Amniotic epithelial cell (primary cell): ENCODE measurements at regions not wholly inside any gene's neighbourhood (a gene's known extent, or its start where the extent isn't known, plus 50 kb on each side); places are given as distances from the start of the nearest gene placed in this dataset.
A peak's percentile ranks its signal among the peaks of the same experiment; 100 is the strongest.
"Not testable (repeated sequence)": the region's sequence is repeated elsewhere in the genome, so short reads cannot be mapped to it uniquely, and the experiment has no call there.

Experiments
- DNase-seq: peaks from one replicate; pipeline ENCODE4 v3.0.0-alpha.2; 2010; ENCODE audit warnings: low read depth

DNA sequence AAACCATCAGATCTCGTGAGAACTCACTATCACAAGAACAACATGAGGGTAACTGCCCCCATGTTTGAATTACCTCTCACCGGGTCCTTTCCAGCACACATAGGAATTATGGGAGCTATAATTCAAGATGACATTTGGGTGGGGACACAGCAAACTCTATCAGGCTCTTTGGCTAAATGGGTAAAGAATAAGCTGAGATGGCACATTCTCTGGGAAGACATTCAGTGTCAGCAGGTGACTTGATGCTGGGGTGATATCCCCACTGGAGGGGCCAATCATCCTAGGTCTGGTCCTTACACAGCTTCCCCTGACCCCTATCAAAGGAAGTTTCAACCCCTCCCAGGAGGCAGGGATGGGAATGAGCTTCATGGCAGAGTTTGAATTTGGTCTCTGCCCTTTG is 664.0 kb upstream of the EEF2KMT start:
- no peak for DNase-seq

DNA sequence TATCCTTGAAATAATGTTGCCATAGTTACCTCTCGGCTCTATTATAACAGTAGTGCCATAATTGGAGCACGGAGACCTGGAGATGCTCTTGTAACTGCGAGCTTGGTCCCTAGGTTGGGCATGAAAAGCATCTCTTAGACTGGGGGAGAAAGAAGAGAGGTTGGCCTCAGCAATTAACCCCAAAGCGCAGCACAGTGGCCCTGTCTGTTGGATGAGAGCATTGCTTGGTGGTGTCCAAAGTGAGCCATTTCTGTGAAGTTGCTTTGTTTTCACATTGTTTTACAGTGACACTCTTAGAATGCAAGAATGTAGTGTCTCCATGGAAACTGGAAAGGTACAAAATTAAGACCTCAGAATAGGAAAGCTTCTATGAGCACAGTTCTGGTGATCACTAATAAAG is 660.7 kb upstream of the EEF2KMT start:
- no peak for DNase-seq

DNA sequence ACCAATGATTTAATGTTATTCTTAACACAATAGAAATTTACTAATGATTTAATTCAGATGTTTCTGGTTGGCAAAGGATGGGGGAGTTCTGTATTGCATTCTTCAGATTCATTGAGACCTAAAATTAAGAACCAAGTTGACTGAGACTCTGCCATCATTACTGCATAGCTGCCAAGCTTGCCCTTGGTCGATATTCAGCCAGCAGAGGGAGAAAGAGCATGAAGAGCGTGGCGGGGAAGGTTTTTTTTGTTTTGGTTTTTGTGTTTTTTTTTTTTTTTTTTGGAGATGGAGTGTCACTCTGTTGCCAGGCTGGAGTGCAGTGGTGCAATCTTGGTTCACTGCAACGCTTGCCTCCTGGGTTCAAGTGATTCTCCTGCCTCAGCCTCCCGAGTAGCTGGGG is 659.4 kb upstream of the EEF2KMT start:
- no peak for DNase-seq

DNA sequence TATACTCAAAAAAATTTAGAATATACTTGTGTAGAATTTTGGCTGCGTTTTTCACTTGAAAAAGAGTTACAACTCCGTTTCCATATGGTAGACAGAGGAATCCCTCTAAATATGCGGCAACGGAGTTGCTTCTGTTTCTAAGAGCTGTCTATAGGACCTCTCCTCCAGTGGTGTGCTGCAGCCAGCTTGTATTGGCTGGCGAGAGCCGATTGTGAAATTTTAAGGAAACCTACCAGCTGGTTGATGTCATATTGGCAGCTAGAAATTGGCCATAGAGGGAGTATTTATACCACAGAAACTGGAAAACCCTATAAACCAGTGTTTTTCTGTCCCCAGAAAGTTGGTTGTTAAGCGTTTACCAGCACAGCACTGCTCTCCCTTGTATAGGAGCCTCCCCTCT is 655.8 kb upstream of the EEF2KMT start:
- no peak for DNase-seq

DNA sequence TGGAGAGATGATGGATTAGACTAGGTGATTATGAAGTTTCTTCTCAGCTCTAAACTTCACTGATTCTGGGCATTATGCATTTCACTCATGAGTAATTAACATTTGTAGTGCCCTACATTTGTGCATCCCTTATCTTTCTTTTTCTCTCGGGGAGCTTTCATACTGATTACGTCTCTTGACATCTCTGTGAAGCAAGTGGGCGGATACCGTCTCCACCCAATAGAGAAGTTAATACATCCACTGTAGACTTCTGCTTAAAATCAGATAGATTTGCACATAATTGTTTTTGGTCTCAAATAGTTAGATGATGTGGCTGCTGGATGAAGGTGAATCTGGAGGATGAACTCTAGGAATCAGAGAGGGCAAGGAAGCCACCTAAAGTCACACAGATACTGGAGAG is 653.6 kb upstream of the EEF2KMT start:
- DNase-seq: no peak

DNA sequence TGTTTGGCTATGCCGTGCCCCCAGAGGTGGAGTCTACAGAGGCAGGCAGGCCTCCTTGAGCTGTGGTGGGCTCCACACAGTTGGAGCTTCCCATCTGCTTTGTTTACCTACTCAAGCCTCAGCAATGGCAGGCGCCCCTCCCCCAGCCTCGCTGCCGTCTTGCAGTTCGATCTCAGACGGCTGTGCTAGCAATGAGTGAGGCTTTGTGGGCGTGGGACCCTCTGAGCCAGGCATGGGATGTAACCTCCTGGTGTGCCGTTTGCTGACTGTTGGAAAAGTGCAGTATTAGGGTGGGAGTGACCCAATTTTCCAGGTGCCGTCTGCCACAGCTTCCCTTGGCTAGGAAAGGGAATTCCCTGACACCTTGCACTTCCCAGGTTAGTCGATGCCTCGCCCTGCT is 652.8 kb upstream of the EEF2KMT start:
- not testable (repeated sequence) for DNase-seq

DNA sequence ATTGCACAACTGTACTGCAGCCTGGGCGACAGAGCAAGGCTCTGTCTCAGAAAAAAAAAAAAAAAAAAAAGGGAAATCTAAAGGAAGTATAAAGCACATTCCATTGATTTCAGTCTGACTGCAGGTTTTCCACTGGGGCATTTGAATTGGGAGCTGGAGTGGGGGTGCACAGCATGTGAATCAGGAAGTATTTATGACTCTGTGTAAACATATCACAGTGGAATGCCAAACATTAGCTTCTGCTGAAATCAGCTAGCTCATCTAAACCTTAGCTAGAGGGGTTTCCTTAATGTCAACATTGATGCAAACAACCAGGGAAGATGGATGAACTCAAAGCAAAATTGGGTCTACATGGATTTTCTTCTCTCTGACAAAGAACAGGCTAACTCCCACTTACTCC is 641.0 kb upstream of the EEF2KMT start:
- DNase-seq: no peak

DNA sequence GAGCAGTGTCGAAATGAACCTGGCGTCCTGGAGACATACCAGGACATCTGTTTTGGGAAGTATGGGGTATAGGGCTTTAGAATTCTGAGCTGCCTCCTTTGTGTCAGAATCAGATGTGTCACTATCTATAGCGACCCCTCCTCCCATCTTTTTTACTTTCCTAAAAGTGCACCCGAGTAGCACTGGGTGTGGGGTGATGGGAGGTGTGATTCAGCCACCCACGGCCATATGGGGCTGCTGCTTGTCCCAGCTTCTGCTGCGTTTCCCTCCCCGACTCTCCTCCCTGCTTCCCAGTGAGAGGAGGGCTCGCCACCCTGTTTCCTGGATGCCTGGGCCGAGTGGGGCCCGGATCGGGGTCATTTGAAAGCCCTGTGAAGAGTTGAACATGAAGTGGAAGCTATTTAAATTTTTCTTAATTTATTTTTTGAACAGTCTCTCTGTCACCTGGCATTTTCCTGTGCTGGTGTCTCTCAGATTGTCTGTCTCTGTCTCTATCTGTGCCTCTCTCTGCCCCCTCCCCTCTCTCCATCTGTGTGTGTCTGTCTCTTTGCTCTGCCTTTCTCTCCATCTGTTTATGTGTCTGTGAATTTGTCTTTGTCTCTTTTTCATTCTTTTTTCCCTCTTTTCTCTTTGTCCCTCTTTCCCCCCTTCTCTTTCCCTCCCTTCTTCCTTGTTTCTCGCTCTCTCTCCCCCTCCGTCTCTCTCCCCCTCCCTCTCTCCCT is 638.8 kb upstream of the EEF2KMT start:
- DNase-seq: no peak

DNA sequence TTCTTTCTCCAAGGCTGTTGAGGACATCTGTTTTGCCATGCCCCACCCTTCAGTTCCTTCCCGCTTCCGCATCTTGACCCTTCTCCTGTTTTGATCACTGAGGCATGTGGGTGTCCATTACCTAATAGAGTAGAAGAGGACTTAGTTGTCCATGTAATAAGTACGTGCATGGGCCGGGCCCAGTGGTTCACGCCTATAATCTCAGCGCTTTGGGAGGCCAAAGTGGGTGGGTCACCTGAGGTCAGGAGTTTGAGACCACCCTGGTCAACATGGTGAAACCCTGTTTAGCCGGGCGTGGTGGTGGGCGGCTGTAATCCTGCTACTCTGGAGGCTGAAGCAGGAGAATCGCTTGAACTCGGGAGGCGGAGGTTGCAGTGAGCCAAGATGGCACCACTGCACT is 637.8 kb upstream of the EEF2KMT start:
- DNase-seq: no peak

DNA sequence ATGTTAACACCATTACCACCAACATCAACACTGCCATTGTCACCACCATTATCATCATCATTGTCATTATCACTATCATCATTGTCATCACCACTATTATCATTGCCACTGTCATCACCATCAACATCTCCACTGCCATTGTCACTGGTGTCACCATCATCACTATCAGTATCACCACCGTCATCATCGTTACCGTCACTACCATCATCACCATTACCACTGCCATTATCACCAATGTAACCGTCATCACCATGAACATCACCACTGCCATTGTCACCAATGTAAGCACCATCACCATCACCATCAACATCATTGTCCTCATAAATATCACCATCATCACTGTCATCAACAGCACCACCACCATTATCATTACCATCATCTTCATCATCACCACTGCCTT is 633.2 kb upstream of the EEF2KMT start:
- DNase-seq: no peak

DNA sequence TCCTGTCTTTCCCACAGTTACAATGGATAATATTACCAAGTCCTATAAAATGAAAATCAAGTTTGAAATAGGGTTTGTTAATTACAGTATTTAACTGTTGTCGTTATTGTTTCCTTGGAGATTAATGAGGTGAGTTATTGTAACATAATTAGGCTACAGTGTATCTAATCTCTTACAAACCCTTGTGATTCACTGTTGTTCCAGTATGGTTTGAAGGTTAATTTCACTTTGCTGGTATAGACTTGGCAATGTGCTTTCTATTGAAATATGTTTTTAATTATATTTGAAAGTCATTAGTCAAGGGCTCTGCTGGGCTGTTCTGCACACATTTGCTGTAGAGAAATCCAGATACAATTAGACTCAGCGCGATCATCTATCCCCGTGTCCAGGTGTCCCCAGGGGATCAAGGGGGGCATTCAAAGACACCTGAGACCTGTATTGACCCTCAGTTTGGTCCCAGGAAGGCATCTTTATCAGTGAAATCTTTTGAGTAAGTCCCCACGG is 624.6 kb upstream of the EEF2KMT start:
- no peak for DNase-seq

DNA sequence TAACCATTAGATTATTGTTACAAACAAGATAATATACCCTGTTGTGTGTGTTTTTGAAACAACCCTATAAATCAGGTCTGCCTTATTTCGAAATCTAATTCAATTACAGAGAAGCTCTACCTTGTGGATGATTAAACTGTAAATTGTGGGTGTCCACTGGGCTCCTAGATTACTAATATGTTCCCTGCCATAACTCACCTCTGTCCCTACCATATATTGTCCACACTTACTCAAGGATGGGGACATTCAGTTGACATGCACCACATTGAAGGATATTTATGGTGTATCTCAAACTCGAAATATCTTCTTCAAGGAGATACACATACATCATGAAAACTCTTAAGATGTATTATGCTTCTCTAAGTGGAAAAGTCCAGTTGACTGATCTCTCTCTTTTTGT is 617.6 kb upstream of the EEF2KMT start:
- no peak for DNase-seq

DNA sequence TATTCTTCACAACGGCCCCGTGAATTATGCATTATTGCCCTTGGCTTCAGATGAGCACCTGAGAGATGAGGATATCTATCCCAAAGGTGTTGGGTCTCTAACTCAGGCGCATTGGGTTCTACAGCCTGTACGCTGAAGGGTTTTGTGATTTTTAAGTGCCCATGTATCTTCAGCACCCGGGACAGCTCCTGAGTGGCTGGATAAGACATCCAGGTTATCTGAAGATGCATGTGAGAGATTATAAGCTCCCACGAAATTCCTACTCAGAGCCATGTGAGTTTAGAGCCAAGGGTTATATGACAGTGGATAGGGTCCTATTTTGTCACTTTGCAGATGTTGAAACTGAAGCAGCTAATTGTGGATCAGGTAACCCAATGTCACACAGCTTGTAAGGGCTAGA is 612.3 kb upstream of the EEF2KMT start:
- peak; percentile 0 for DNase-seq

DNA sequence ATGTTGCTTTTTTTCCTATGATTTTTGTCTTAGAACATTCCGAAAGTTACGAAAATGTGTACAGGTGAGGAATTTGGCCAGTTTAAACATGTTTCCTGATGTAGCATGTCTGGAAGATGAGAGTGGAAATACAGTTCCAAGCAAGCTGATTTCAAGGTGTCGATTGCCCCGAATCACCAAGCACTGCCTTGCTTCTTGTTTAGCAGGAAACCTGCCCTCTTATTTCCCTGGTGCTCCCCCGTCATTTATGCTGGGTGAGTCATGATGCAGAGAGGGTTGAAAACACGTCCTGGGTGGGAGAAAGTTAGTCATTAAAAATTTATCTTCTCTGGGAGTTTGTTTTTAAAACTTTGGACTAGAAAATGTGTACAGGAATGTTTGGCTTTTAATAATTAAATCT is 608.6 kb upstream of the EEF2KMT start:
- DNase-seq: no peak

DNA sequence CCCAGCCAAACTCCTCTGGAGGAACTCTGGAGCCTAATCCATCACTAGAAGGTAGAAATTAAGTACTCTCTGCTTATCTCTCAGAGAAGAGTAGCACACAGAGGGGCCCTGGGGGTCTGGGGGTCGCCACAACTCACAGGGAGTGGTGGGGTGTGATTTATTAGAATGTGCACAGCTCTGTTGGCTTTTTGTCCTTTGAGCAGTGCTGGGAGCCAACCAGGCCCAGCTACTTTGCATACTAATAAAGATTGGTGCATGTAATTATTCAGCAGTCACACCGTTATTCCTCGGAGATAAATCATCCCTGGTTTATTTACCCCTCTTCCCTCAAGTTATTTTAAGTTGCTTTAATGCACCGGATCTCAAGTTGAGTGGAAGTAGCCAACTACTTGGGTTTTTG is 606.7 kb upstream of the EEF2KMT start:
- no peak for DNase-seq

DNA sequence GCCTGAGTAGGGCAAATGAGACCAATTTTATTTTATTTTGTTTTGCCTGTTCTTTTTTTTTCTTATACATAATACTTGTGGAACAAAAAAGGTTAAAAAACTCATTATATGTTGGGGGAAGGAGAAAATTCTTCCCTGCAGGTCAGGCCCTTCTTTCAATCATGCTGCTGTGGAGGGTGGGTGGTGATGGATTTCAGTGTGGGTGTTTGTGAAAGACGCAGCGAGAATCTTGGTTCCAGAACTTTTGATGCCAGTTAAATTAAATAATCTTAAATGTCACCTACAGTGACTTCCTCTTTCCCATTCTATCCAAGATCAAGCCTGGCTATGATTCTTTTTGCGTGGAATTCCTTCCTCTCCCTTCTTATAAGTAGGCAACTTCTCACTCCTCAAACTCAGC is 595.8 kb upstream of the EEF2KMT start:
- DNase-seq: no peak

DNA sequence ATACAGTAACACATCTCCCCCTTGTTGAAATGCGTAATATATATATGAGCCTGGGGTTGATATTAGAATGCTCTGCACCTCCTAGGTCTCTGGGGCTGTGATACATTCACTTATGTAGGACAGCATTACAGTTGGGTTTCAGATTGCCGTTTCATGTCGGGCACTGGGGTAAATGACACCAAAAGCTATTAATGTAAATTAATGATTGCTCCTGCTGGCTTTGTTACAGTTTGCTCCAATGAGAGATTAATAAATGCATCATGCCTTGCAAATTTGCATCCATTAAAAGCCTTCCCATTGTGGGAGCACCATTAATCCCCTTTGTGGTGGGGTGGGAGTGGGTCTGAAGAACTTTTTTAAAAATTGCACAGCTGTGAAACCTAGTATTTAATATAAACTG is 584.4 kb upstream of the EEF2KMT start:
- no peak for DNase-seq

DNA sequence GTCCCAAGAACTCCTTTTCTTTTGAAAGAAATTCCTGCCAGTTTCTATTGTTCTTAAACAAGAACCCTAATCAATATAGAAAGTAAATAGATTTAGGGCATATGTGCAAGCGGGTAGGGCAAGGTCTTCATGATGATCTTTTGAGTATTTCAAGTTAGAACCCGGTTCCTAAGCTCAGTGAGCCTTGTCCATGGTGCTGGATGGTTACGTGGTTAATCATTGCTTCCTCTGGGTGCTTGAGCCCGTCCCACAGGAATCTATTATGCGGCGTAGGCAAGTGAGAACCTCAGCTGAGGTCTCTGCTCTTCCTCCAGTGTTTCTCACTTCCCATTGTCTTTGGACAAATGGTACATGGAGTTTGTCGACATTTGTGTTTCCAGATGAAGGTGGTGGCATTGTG is 580.8 kb upstream of the EEF2KMT start:
- no peak for DNase-seq

DNA sequence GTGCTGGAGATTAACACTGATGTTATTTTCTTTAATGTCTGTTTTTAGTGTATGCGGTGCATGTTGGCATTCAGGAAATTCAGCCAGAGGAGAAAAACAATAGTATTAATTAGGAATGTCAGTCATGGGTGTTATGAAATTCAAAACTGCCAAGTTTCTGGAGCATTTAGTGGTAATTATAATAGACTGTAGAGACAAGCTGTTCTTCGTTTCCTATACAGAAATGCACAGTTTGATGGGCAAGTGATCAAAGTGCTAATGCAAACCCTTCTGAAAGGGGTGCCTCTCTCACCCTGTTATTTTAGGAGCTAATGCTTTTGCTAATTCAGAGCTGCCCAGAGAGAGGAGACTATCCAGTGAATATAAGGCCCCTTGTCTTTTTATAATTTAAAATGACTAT is 573.8 kb upstream of the EEF2KMT start:
- no peak for DNase-seq

DNA sequence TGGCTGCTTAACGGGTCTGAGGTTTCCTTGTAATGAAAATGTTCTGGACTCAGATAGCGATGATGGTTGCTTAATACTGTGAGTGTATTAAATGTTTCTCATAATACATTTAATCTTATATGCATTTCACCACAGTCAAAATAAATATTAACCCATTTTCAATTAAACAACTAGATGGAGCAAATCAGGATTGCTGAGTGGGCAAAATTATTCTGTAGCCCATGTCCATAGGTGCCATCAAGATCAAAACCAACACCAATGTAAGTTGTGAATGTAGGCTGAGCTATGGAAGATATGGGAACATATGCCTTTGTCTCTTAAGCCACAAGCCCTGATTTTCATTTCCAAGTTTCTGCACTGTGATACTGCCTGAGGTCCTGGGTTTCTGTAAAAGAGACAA is 572.6 kb upstream of the EEF2KMT start:
- DNase-seq: no peak

DNA sequence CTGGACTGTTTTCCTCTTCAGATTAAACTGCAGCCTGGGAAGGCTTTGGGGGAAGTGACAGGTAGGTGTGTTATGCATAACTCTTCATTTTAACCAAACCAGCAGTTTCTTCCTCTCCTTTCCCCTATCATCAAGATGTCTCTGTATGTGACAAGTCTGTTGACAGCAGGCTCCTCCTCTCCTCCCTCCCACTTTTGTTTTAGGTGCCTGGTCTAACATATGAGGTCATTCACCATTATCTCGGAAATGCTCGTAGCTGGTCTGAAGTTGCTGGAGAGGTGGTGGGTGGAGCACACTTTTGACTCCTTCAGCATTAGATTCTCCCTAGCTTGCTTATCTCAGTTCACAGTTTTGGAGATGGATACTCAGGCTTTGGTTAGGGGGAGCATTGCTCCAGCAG is 571.0 kb upstream of the EEF2KMT start:
- DNase-seq: no peak

DNA sequence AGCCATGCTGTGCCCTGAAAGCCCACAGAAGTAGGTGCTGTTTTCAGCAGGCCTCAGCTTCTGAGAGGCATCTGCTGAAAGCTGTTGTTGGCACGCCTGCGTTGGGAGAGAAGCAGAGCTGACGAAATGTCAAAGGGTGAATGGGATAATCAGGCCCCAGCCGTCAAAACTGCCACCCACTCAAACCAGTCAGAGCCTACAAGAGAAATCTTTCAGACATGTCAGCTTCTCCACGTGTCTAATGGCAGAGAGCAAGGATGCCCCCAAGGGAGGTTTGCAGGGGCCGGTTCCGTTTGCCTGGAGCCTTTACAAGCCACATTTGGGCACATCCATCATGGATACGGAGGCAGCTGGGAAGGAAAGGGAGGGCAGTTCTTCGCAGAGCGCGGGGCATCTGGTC is 568.2 kb upstream of the EEF2KMT start:
- DNase-seq: no peak

DNA sequence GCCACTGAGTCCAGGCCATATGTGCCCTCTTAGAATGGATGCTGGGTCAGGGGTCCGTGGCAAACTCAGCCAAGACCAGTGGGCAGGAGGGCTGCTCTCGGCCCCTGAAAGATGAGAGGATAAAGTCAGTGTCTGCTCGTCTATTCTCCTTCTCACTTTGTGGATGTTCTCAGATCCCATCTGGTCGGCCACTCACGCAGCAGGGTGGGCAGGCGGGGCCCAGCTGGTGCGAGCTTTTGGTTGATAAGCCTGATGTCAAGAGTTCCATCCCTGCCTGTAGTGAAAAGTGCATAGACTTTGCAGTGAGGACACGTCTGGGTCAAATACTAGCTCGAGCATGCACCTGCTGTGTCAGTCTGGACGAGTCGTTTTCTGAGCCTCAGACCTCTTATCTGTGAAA is 556.2 kb upstream of the EEF2KMT start:
- no peak for DNase-seq

DNA sequence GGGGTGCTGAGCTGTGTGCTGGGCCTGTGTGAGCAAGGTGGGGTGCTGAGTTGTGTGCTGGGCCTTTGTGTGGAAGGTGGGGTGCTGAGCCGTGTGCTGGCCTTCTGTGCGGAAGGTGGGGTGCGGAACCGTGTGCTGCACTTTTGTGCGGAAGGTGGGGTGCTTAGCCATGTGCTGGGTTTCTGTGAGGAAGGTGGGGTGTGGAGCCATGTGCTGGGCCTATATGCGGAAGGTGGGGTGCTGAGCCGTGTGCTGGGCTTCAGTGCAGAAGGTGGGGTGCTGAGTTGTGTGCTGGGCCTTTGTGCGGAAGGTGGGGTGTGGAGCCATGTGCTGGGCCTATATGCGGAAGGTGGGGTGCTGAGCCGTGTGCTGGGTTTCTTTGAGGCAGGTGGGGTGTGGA is 555.4 kb upstream of the EEF2KMT start:
- no peak for DNase-seq
